HG03571 (cell line): ENCODE measurements at regions not wholly inside any gene's neighbourhood (a gene's known extent, or its start where the extent isn't known, plus 50 kb on each side); places are given as distances from the start of the nearest gene placed in this dataset.
"Not testable (repeated sequence)": the region's sequence is repeated elsewhere in the genome, so short reads cannot be mapped to it uniquely, and the experiment has no call there.

Experiments
- ATAC-seq: cut with Tn5 transposase; IDR thresholded peaks from one replicate; pipeline ENCODE4 v1.9.1; 2021; ENCODE audit not compliant: unreplicated experiment

GRCh38 chr4:84146300-84146959 lies 352.7 kb downstream of the NKX6-1 start:
- no peak for ATAC-seq

DNA sequence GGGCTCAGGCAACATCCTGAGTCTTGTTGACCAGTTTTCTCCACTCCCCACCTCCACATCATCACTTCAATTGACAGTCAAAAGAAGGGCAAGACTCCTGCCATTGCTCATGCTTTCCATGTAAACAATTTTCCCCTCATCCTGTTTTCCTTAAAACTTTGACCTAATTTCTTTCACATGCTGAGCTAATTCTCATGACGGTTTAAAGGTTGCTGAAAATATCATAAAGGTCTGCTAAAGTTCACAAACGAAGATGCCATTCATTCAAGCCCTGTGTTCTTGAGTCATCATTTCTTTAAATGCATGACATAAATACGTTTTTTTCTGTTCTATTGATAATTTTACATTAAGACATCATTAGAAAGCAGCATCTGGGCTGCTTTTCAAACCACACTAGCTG lies 353.9 kb downstream of the NKX6-1 start:
- ATAC-seq, result no peak

- not testable (repeated sequence) for ATAC-seq
Measured at GRCh38 chr4:84126911-84127310, 372.2 kb downstream of the NKX6-1 start.

DNA sequence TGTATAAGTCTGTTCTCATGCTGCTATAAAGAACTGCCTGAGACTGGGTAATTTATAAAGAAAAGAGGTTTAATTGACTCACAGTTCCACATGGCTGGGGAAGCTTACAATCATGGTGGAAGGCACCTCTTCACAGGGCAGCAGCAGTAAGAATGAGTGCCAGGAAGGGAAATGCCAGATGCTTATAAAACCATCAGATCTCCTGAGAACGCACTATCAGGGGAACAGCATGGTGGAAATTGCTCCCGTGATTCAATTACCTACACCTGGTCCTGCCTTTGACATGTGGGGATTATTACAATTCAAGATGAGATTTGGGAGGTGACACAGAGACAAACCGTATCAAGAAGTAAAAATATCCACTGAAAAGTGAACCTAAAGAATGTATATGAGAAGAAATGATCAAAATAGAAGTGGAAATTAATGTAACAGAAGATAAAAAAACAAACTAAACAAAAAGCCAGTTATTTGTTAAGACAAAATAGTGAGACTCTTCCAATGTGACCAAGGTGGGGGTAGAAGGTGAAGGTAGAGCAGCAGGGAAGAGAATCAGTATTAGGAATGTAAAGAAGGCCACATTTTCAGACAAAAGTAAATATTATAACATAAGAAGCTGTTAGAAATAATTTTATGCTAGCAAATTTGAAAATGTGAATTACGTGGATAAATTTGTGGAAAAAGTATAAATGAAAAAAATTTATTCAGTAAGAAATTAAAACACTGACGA lies 372.9 kb downstream of the NKX6-1 start:
- no peak for ATAC-seq

- no peak for ATAC-seq
Measured at GRCh38 chr4:84110040-84110439, 389.1 kb downstream of the NKX6-1 start.

DNA sequence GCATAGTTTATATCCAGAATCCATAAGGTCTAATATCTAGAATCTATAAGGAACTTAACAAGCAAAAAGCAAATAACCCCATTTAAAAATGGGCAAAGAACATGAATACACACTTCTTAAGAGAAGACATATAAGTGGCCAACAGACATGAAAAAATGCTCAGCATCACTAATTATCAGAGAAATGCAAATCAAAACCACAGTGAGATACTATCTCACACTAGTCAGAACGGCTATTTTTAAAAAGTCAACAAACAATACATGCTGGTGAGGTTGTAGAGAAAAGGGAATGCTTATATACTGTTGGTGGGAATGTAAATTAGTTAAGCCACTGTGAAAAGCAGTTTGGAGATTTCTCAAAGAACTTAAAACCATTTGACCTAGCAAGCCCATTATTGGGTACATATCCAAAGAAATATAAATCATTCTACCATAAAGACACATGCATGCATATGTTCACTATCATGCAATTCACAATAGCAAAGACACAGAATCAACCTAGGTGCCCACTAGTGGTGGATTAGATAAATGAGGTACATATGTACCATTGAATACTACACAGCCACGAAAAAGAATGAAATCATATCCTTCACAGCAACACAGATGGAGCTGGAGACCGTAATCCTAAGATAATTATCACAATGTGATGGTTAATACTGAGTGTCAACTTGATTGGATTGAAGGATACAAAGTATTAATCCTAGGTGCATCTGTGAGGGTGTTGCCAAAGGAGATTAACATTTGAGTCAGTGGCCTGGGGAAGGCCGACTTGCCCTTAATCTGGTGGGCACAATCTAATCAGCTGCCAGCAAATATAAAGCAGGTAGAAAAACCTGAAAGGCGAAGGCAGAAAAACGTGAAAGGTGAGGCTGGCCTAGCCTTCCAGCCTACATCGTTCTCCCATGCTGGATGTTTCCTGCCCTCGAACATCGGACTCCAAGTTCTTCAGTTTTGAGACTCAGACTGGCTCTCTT lies 397.2 kb downstream of the NKX6-1 start:
- not testable (repeated sequence) for ATAC-seq

DNA sequence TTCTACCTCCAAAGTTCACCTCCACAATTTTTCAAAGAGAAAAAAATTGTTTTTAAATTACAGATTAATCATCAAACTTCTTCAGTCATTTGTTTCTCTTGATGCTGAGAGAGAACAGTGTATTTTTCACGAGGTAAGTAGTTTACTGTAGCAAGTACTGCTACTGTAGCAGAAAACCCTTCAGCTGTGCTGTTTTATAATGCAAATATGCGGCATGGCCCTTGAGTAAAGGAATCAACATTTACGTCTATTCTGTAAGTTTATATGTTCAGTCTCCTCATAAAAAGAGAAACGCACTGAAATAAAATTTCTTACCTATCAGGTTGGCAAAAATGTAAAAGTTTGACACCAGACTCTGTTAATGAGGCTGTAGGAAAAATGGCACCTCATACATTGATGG lies 399.0 kb downstream of the NKX6-1 start:
- ATAC-seq, result no peak

DNA sequence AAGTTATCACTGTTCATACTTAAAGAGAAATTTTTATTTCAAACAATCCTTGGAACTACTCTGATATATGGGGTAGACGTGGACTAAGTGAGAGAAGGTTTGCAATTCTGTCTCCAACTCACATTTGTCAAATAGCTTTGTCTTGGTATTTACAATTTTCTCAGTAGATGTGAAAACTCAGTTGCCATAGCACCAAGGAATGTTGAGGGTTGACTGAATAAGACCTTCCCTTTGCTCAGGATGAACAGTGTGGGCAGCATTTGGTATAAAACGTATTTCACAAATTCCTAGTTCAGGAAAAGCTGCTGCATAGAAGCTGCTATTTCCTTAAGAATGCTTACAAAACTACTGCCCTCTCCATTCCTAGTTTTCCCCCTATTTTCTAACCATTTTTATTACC lies 399.5 kb downstream of the NKX6-1 start:
- ATAC-seq, result no peak

DNA sequence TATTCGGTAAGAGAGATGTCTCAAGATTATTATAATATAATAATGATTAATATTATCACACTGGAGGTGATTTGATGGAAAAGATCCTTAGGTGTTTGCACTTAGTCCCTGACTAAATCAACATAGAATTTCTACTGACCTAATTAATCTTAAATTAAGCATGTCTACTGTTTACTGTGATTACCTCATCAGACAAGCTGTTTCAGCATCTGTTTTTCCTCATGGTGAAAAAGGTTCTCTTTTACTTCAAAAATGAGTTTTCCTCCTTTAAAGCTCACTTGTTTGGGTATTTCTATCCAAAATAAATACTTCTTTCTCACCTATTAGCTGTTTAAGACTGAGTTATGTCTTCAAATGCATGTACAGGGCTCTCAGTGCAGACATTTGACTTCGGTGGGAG lies 407.8 kb downstream of the NKX6-1 start:
- no peak for ATAC-seq

GRCh38 chr4:84089652-84090437 lies 409.2 kb downstream of the NKX6-1 start:
- ATAC-seq, result no peak

DNA sequence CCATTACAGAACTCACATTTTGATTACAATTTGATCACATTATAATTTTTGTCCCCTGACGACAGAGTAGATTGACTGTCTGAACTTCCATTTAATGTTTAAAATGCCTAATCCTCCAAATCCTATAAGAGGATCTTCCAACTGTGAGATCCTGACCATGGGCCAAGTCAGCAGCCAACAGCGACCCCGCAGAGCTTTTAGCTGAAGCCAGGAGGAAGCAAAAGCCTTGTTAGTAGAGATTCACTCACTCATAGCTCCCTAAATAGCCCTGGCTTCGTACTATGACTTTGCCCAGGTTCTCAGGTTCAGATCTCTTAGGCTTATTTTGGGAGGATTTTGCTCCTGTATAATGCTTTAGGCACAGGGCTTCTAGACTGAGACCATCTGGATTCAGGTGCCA lies 413.1 kb downstream of the NKX6-1 start:
- no peak for ATAC-seq

- no peak for ATAC-seq
Measured at GRCh38 chr4:84070289-84070688, 428.8 kb downstream of the NKX6-1 start.

- no peak for ATAC-seq
Measured at GRCh38 chr4:84063619-84064018, 435.5 kb downstream of the NKX6-1 start.

DNA sequence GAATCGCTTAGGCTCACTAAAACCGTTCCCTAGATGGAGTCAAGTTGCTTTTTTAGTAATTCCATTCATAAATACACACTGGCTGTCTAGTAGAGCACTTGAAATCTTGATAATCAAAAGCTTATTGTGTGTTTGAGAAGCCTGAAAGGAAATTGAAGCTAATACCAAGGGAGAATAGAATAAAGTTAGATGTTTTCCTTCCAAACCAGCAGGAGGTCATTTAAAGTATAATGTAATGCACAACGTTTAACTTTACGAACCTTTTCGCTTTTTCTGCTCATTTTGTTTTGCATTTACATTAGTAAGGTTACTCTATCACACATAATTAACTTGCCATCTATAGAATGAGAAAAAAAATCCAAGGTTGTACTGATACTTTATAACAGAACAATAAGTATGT lies 440.9 kb downstream of the NKX6-1 start:
- ATAC-seq, result no peak

DNA sequence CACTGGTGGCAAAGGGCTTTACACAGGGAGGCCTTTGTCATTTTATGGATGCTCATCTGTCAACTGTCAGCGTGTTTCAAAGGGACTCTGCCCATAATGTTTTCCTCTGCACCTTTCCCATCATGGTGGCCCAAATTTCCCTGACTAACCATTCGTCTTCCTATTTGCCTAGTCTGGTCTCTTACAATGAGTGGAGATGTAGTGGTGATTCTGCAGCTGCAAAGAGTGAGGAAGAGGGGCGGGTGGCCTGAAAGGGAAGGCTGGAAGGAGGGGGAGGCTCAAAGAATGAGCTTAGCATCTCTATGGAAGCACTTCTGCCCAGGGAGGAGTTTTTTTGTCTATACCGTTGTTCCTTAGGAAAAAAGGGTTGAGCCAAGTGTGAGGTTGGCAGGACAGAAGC lies 447.5 kb downstream of the NKX6-1 start:
- no peak for ATAC-seq

DNA sequence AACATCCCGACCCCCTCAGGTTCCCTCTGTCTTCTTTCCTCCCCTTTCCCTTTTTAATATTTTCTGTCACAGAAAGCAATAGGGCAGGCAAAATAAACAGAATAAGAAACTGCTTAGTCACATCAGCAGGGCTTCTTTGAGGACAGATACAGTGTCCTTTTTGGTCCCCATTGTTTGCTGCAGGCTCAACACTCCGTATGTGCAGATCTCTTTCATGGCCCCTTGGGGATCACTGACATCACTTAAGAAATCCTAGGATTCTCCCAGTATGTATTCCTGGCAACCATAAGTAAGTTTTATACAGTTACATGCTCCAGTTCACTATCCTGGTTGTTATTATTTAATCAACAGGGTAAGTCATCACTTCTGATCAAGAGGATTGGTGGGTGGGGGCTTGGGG lies 448.0 kb downstream of the NKX6-1 start:
- ATAC-seq, result no peak

DNA sequence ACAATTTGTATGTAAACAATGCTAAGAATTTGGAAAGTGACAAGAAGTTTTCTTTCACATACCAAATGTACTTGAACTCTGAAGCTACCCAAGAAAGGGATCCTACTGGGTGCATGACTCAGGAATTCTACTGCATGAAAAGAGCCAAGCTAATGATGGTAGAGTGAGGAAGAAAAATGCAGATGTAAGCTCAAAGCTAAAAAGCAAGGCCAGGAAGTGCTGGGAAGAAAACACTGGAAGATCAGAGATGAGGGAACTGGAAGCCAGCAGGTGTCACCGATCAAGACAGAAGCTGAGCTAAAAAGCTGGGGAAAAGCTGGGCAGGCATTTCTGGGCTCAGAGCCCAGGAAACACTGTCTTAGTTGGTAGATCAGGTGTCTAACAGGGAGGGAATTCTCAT lies 449.1 kb downstream of the NKX6-1 start:
- ATAC-seq, result no peak

- no peak for ATAC-seq
Measured at GRCh38 chr4:84046551-84046950, 452.5 kb downstream of the NKX6-1 start.

- ATAC-seq, result no peak
Measured at GRCh38 chr4:84041426-84041825, 457.7 kb downstream of the NKX6-1 start.

DNA sequence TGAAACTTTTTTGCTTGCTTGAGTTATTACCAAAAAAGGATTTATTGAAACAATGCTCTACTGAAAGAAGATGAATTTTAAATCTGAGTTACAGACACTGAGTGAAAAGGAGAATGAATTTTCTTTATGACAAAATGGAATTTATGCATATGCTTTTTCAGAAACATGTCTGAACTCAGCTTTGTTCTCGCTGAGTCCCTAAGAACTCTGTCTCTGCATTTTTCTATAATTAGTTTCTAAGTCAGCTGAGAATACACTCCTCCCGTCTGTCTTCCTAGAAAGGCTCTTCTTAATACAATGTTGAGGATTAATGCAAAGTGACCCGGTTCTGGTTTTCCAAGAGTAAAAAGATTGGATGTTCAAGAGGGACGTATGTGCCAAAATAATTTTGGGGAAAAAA lies 463.5 kb downstream of the NKX6-1 start:
- ATAC-seq, result no peak

DNA sequence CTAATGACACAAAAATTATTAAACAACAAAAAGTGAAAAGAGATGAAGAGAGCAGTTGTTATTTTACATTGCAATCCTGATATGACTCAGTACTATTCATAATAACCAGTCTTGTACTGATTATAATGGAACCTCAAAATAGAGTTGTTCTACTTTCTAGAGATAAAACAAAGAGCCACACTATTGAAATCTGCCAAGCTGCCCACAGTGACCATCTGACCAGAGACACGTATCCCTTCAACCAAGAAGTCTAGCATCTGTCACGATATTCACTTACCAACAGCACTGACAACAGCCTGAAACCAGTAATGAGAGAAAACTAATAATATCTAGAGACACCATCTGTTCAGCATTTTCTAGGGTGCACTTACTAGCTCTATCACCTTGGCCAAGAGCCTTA lies 466.7 kb downstream of the NKX6-1 start:
- peak; percentile 61 for ATAC-seq
